ENCODE measurements at regions not wholly inside any gene's neighbourhood (a gene's known extent, or its start where the extent isn't known, plus 50 kb on each side); places are given as distances from the start of the nearest gene placed in this dataset.

- TF ChIP-seq CTCF (conservative IDR thresholded peaks at IDR 0.05): no peak
- Mint-ChIP-seq H3K36me3 (ENCODE audit: insufficient read depth in 1 of 3, low read depth in 3 of 3) (no peaks in the 10 kb centered on the region), H3K27me3 (ENCODE audit: low read depth) (no peaks in the 10 kb centered on the region), H3K27ac (no peak overlapping the region), H3K9me3 (no peaks in the 10 kb centered on the region), H3K4me1 (no peaks in the 10 kb centered on the region), H3K4me3 (no peak overlapping the region)
- no peaks in the 10 kb centered on the region for H3K9me3 ChIP-seq (ENCODE audit: control insufficient read depth, low read depth, low read length)
- no peak overlapping the region for H2BK12ac ChIP-seq (ENCODE audit: insufficient read length, low read depth, low read length)
- no peak overlapping the region for H3K14ac ChIP-seq (ENCODE audit: insufficient read depth, low read length)
- H3K23me2 ChIP-seq (ENCODE audit: insufficient read length, low read depth, low read length, poor library complexity, severe bottlenecking): no peaks in the 10 kb centered on the region
- no peak overlapping the region for H3T11ph ChIP-seq (ENCODE audit: low read length)
- H2AFZ ChIP-seq (ENCODE audit: low read length): no peak overlapping the region
- H3K56ac ChIP-seq (ENCODE audit: insufficient read length, low read depth, low read length): no peak overlapping the region
- H3K4me1 ChIP-seq (ENCODE audit: insufficient read depth, low read length): no peaks in the 10 kb centered on the region
- no peak overlapping the region for H4K5ac ChIP-seq (ENCODE audit: insufficient read length, low read depth, low read length)
- no peak overlapping the region for H4K8ac ChIP-seq (replicated peaks; ENCODE audit: insufficient read length, low read depth, low read length)
- no peak overlapping the region for H3K23ac ChIP-seq (ENCODE audit: insufficient read length, low read depth, low read length)
- no peak overlapping the region for H3K9ac ChIP-seq (ENCODE audit: extremely low read depth, insufficient read length, low read length)
- no peak for DNase-seq
- H3K18ac ChIP-seq (ENCODE audit: insufficient read length, low read depth, low read length): no peak overlapping the region
- H3K27ac ChIP-seq (ENCODE audit: insufficient read length, low read depth, low read length): no peak overlapping the region
- H2BK120ac ChIP-seq (ENCODE audit: low read depth, low read length, poor library complexity, severe bottlenecking): no peak overlapping the region
- no peak overlapping the region for H2BK5ac ChIP-seq (ENCODE audit: insufficient read length, low read length)
- H4K20me1 ChIP-seq (ENCODE audit: control insufficient read depth, insufficient read depth, insufficient read length): no peaks in the 10 kb centered on the region
- no peak overlapping the region for H2BK20ac ChIP-seq (ENCODE audit: low read depth, low read length, poor library complexity, severe bottlenecking)
- H3K79me2 ChIP-seq (ENCODE audit: insufficient read depth, low read length): no peaks in the 10 kb centered on the region
- H3K4me2 ChIP-seq (ENCODE audit: insufficient read depth, insufficient read length, low read length): no peak overlapping the region
- no peak overlapping the region for H4K91ac ChIP-seq (ENCODE audit: insufficient read length, low read depth, low read length)
- no peak overlapping the region for H3K4ac ChIP-seq (ENCODE audit: low read depth, low read length)
- no peak overlapping the region for H2AK5ac ChIP-seq (ENCODE audit: insufficient read length, low read length)
- H3K27me3 ChIP-seq (ENCODE audit: insufficient read depth, low read length): no peaks in the 10 kb centered on the region
- H3K79me1 ChIP-seq (ENCODE audit: insufficient read depth, low read depth, low read length, poor library complexity, severe bottlenecking): no peaks in the 10 kb centered on the region
- no CpG with 5 or more reads among the region's 4 CpGs for WGBS (ENCODE audit: extremely low coverage, insufficient read length, low lambda C conversion rate)
- H2BK15ac ChIP-seq (ENCODE audit: low read depth, low read length): no peak overlapping the region
These were observed 227.3 kb upstream of the DAB2 start for GRCh38 chr5:39652036-39652435.

All from H9 (cell line).